Suprapubic skin (tissue), 4 donors: ENCODE measurements at regions not wholly inside any gene's neighbourhood (a gene's known extent, or its start where the extent isn't known, plus 50 kb on each side); places are given as distances from the start of the nearest gene placed in this dataset.
"Not testable (repeated sequence)": the region's sequence is repeated elsewhere in the genome, so short reads cannot be mapped to it uniquely, and the experiment has no call there.

ENCODE experiments used
- DNase-seq, 2 donors: peaks; one replicate each; pipeline ENCODE4 v3.0.0-alpha.2; 2019; ENCODE audit warnings: low spot score in 2 of 2
- H3K27ac ChIP-seq: fragments of 200-600 bp; sonication (generic); one replicate; pipeline ENCODE4 v1.5.1; 2019
- H3K27me3 ChIP-seq: fragments of 200-600 bp; sonication (generic); one replicate; pipeline ENCODE4 v1.5.1; 2019
- H3K36me3 ChIP-seq: fragments of 200-600 bp; sonication (generic); one replicate; pipeline ENCODE4 v1.5.1; 2019
- H3K4me1 ChIP-seq: fragments of 200-600 bp; sonication (generic); one replicate; pipeline ENCODE4 v1.5.1; 2019
- H3K4me3 ChIP-seq: fragments of 200-600 bp; sonication (generic); one replicate; pipeline ENCODE4 v1.5.1; 2019; ENCODE audit warnings: mild to moderate bottlenecking
- H3K9me3 ChIP-seq: fragments of 200-600 bp; sonication (generic); one replicate; pipeline ENCODE4 v1.5.1; 2019
- WGBS: methylation state at CpG from one replicate; pipeline ENCODE4 v1.1.5; 2018; 5-methylcytosine and 5-hydroxymethylcytosine counted together
- TF ChIP-seq, protein P1 (sequence below), 2 donors: fragments of 200-600 bp in 1 of 2; fragments of 450-650 bp in 1 of 2; sonication (generic) in 1 of 2; IDR thresholded peaks; one replicate each; pipeline ENCODE4 v1.5.1; 2016 to 2019; ENCODE audit warnings: antibody characterized with exemption in 2 of 2, mild to moderate bottlenecking in 1 of 2, moderate library complexity in 1 of 2

DNA sequence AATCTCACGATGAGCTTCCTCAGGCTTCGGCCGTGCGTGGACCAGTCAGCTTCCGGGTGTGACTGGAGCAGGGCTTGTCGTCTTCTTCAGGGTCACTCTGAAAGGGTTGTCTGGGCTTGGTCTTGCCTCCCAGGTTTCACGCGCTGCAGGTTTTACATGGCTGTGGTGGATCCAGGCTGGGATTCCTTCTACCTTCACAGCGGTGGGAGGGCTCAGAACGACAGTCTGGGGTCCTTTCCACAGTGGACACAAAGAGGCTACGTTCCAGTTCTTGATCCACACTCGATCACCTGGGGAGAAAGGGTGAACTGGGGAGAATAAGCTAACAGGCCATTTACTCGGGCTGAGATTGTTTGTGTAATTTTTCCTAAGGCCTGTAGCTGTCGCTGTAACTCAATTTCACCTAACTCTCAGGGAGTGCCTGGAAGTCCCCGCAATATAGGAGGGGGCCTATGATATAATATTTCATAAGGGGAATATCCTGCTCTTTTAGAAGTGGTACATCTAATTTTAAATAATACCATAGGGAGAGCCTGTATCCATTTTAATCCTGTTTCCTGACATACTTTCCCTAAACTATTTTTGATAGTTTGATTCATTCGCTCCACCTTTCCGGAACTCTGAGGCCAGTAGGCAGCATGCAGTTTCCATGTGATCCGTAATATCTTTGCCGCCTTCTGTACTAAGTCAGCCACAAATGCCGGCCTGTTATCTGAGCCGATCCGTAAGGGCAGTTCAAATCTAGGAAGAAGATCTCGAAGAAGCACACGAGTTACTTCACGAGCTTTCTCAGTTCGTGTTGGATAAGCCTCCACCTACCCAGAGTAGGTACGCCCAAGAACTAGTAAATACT, 97.4 kb upstream of the ZNF195 start:
- DNase-seq, H3K9me3 ChIP-seq, H3K27me3 ChIP-seq, H3K36me3 ChIP-seq, H3K4me1 ChIP-seq: not testable (repeated sequence)
- Histone ChIP-seq H3K4me3 (peak overlapping the region; percentile 28), H3K27ac (peak overlapping the region; percentile 78)
- TF ChIP-seq, protein P1, sequence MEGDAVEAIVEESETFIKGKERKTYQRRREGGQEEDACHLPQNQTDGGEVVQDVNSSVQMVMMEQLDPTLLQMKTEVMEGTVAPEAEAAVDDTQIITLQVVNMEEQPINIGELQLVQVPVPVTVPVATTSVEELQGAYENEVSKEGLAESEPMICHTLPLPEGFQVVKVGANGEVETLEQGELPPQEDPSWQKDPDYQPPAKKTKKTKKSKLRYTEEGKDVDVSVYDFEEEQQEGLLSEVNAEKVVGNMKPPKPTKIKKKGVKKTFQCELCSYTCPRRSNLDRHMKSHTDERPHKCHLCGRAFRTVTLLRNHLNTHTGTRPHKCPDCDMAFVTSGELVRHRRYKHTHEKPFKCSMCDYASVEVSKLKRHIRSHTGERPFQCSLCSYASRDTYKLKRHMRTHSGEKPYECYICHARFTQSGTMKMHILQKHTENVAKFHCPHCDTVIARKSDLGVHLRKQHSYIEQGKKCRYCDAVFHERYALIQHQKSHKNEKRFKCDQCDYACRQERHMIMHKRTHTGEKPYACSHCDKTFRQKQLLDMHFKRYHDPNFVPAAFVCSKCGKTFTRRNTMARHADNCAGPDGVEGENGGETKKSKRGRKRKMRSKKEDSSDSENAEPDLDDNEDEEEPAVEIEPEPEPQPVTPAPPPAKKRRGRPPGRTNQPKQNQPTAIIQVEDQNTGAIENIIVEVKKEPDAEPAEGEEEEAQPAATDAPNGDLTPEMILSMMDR (IDR thresholded peaks at IDR 0.05) = peak in 1 of 2 donors; percentile 24
- WGBS = 53% methylated on average over 23 of the region's 27 CpGs

DNA sequence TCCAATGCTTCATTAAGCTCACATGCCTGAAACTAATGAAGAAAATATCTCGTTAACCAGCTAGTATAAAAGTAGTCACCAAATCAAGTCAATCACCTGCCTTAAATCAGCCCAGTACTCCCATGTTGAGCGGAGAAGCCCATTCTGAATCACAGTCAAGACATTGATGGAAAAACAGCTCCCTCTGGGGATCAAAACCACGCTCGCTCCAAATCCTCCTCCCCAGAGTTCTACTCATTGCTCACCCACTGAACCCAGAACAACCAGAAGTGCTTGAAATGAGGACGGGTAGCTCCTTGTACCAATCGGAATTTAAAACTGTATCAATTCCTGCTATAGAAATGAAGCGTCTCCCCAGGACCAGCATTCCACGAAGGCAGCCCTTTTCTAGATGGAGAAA, 90.0 kb upstream of the ZNF195 start:
- not testable (repeated sequence) for H3K27ac ChIP-seq, H3K27me3 ChIP-seq, H3K4me1 ChIP-seq, H3K36me3 ChIP-seq, H3K4me3 ChIP-seq, H3K9me3 ChIP-seq, DNase-seq
- 70% methylated on average over 8 of the region's 8 CpGs for WGBS

DNA sequence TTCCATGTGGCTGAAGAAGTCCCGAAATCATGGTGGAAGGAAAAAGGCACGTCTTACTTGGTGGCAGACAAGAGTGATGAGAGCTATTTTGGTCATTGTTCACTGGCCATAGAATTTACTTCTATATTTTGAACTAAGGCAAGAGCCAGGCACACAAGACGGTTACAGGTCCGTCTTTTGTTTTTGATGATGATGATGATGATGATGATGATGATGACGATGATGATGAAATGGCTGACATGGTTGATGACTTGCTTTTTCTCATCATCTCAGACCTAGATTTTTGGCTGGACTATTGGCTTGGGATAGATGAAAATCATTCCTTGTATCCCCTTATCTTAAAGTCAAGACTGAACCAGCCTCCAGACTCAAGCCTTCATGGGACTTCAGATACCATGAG, 88.7 kb upstream of the ZNF195 start:
- H3K27me3 ChIP-seq, H3K36me3 ChIP-seq, H3K4me3 ChIP-seq, H3K4me1 ChIP-seq, DNase-seq, H3K27ac ChIP-seq, H3K9me3 ChIP-seq: not testable (repeated sequence)
- 77% methylated on average over 5 of the region's 5 CpGs for WGBS

DNA sequence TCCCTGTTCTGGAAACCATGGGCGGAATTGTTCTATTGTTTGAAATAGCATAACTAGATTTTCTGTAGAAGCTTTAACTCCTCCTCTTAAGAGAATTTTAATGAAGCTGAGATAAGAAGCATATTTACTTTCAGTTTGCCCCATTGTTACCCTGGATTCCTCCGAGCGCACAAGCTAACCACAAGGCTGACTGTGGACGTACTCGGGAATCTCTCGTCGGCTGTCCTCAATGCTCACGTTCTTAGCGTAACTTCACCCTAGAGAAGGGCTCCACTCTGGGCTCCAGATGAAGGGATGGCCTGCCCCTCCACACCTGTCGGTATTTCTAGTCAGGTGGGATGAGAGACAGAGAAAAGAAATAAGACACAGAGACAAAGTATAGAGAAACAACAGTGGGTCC, 76.7 kb upstream of the ZNF195 start:
- not testable (repeated sequence) for H3K27ac ChIP-seq, H3K4me1 ChIP-seq, H3K36me3 ChIP-seq, H3K9me3 ChIP-seq, DNase-seq, H3K4me3 ChIP-seq, H3K27me3 ChIP-seq
- WGBS = 83% methylated on average over 7 of the region's 10 CpGs

DNA sequence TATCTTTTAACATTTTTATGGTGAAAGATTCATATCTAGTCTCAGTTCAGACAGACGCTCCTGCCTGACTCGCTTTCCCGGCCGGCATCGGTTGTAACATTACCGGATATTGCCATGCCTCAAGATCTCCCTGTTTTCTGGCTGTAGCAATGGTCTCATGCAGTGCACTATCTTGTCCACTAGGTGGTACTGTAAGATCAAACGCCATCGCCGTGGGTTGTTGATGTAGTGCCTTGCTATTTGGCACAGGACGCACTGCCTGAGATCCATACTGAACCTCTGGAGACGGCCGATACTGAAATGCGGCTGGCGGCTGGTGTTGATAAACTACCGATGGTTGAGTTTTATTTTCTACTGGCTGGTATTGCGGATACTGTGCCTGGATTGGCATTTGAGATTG, 75.9 kb upstream of the ZNF195 start:
- peak in 1 of 2 donors; percentile 74 for DNase-seq
- not testable (repeated sequence) for H3K4me3 ChIP-seq, H3K9me3 ChIP-seq, H3K27me3 ChIP-seq, H3K4me1 ChIP-seq, H3K36me3 ChIP-seq, H3K27ac ChIP-seq
- under 1% methylated on average over 11 of the region's 16 CpGs for WGBS
- TF ChIP-seq, protein P1 (IDR thresholded peaks at IDR 0.05) = peak; percentile 81 to 85

DNA sequence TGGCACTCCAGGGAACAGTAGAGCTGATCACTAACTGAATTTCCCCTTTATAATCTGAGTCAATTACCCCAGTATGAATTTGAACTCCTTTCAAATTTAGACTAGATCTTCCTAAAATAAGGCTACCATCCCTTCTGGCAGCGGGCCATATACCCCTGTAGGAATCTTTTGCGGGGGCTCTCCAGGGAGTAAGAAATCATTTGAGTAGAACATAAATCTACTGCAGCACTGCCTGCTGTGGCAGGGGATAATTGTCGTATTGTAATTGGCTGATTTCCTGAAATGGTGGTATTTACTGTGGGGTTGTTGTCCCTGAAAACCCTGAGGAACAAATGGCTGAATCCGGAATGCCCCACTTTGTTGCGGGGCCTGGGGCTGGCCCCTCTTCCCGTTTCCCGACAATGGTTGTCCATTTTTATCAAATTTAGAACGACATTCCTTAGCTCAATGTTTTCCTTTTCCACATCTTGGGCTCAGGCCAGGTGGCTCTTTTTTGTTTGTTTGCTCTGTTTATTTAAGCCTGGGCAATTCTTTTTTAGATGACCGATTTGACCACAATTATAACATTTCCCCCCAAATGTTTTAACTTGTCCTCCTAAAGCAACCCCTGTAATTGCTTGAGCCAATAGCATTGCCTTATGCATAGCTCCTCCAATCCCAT, 74.8 kb upstream of the ZNF195 start:
- H3K4me1 ChIP-seq, H3K4me3 ChIP-seq, H3K9me3 ChIP-seq, H3K27me3 ChIP-seq, H3K36me3 ChIP-seq, H3K27ac ChIP-seq, DNase-seq: not testable (repeated sequence)
- 36% methylated on average over 9 of the region's 9 CpGs for WGBS

DNA sequence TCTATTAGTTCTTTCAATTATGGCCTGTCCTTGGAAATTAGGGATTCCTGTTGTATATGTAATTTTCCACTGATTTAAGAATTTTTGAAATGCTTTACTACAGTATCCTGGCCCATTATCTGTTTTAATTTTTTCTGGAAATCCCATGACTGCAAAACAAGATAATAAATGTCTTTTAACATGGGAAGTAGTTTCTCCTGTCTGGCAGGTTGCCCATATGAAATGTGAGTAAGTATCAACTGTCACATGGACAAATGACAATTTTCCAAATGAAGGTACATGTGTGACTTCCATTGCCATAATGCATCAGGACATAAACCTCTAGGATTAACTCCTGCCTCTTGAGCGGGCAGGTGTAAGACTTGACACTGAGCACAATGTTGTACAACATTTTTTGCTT, 71.9 kb upstream of the ZNF195 start:
- not testable (repeated sequence) for H3K9me3 ChIP-seq, H3K27ac ChIP-seq, DNase-seq, H3K4me1 ChIP-seq, H3K27me3 ChIP-seq, H3K36me3 ChIP-seq, H3K4me3 ChIP-seq
- 100% methylated on average over 1 of the region's 1 CpG for WGBS

DNA sequence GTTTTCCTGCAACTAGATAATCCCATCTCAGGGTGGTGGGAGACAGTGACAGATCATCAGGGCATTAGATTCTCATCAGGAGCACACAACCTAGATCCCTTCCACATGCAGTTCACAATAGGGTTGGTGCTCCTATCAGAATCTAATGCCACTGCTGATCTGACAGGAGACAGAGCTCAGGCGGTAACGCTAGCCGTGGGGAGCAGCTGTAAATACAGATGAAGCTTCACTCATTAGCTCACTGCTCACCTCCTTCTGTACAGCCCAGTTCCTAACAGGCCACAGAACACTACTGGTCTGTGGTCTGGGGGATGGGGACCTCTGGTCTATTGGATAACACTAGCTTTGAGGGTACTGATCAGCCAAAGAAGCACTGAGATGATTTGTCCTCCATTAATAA, 66.6 kb upstream of the ZNF195 start:
- DNase-seq, H3K36me3 ChIP-seq, H3K4me1 ChIP-seq, H3K9me3 ChIP-seq, H3K27ac ChIP-seq, H3K27me3 ChIP-seq, H3K4me3 ChIP-seq: not testable (repeated sequence)
- WGBS = no CpG with 5 or more reads among the region's 3 CpGs

DNA sequence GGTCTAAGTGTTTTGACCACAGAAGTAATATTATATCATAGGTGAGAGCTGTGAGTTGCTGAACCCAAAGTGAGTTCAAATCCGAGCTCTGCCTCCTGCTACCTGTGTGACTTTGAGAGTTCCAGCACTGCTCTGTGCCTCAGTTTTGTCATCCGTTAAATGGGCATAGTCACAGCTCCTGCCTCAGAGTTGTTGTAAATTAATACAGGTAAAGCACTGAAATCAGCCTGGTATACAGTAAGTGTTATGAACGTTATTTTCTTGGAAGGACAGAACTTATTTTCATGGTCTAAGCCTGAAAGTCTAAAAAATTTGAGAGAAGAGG, 65.4 kb upstream of the ZNF195 start:
- not testable (repeated sequence) for H3K4me1 ChIP-seq, H3K4me3 ChIP-seq, H3K27ac ChIP-seq, H3K27me3 ChIP-seq, DNase-seq, H3K36me3 ChIP-seq, H3K9me3 ChIP-seq
- 82% methylated on average over 3 of the region's 3 CpGs for WGBS

DNA sequence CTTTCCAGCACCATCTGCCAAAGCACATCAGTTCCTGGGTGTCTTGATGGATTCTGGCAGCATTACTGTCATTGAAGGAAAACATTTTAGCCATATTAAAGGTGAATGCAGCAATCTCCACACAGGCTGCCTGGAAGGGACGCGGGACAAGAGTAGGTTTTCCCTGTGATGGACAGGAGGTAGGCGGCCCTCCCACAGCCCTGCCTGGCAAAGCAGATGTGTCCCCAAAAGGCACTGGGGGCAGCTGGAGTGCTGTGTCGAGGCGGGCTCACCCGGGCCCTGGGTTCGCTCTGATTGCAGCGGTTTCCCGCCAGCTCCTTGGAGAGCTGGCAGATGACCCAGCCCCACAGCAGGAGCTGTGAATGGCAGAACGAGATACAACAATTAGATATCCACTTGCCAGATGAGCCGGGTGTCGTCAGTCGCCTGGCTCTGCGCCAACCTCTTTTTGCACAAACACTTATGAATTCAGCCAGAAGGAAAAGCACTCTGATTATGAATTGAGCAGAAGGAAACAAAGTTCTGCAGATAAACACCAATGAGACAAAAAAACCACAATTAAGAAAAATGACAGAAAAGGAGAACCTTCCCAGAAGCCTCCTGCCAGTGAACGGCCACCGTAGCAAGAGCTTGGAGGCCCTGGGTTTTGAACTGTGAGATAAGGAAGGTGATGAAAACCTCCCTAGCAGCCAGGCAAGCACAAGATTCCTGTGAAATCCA, 64.9 kb upstream of the ZNF195 start:
- WGBS = 12% methylated on average over 14 of the region's 16 CpGs
- H3K9me3 ChIP-seq, DNase-seq, H3K4me3 ChIP-seq, H3K36me3 ChIP-seq, H3K27ac ChIP-seq, H3K27me3 ChIP-seq, H3K4me1 ChIP-seq: not testable (repeated sequence)

DNA sequence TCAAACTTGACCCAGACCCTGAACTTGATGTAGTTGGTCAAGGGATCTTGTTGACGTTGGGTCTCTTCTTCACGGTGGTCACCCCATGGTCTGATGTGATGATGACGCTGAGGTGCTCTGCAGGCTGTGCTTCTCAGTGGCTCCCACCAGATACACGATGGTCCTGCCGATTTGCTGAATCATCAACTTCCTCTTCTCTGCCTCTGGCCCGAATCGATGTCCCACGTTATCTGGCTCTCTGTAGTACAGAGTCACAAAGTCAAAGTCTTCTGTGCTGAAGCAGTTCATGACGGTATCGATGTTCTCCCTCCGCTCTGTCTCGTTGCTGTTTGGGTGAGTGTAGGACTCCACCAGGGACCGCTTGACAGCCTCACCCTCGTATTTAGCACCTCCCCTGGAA, 58.5 kb upstream of the ZNF195 start:
- H3K4me3 ChIP-seq, H3K4me1 ChIP-seq, H3K27ac ChIP-seq, H3K9me3 ChIP-seq, DNase-seq, H3K36me3 ChIP-seq, H3K27me3 ChIP-seq: not testable (repeated sequence)
- 81% methylated on average over 14 of the region's 14 CpGs for WGBS
